Prostate gland (tissue), 2 donors: ENCODE measurements at regions not wholly inside any gene's neighbourhood (a gene's known extent, or its start where the extent isn't known, plus 50 kb on each side); places are given as distances from the start of the nearest gene placed in this dataset.

Experiments
- POLR2A ChIP-seq: fragments of 450-650 bp; IDR thresholded peaks from one replicate; pipeline ENCODE4 v1.6.1; 2016; ENCODE audit warnings: antibody characterized with exemption, mild to moderate bottlenecking
- POLR2AphosphoS5 ChIP-seq: sonication (generic); formaldehyde crosslinking; IDR thresholded peaks from one replicate; pipeline ENCODE4 v1.6.1; 2017; ENCODE audit warnings: antibody characterized with exemption
- TF ChIP-seq, protein P1 (sequence below), 4 experiments: fragments of 200-600 bp in 2 of 4; fragments of 450-650 bp in 2 of 4; sonication (generic) in 2 of 4; IDR thresholded peaks; 1 replicate in 3 of 4; 2 replicates in 1 of 4; pipeline ENCODE4 v1.5.1; 2016 to 2019; ENCODE audit warnings: antibody characterized with exemption in 4 of 4, mild to moderate bottlenecking in 2 of 4, moderate library complexity in 2 of 4

DNA sequence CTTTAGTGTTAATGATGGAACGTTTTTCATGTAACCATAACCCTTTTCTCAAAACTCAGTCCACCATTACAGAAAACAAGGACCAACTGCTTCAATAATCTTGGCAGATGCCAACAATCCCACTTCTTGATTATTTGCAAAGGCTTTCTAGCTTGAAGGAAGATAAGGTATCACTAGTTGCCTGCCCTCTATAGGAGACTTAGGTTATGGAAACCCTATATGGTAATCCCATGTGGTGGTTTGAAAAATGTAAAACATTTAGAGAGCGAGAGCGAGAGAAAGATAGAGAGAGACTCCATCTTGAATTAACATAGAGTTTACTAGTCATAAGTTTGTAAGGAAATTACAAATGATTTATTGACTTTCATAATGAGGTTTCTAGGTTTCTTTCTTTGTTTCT is 1627.5 kb upstream of the TENM3 start:
- no peak for TF ChIP-seq POLR2AphosphoS5
- TF ChIP-seq, protein P1, sequence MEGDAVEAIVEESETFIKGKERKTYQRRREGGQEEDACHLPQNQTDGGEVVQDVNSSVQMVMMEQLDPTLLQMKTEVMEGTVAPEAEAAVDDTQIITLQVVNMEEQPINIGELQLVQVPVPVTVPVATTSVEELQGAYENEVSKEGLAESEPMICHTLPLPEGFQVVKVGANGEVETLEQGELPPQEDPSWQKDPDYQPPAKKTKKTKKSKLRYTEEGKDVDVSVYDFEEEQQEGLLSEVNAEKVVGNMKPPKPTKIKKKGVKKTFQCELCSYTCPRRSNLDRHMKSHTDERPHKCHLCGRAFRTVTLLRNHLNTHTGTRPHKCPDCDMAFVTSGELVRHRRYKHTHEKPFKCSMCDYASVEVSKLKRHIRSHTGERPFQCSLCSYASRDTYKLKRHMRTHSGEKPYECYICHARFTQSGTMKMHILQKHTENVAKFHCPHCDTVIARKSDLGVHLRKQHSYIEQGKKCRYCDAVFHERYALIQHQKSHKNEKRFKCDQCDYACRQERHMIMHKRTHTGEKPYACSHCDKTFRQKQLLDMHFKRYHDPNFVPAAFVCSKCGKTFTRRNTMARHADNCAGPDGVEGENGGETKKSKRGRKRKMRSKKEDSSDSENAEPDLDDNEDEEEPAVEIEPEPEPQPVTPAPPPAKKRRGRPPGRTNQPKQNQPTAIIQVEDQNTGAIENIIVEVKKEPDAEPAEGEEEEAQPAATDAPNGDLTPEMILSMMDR (IDR thresholded peaks at IDR 0.05): no peak
- no peak for TF ChIP-seq POLR2A
